ENCODE measurements at regions not wholly inside any gene's neighbourhood (a gene's known extent, or its start where the extent isn't known, plus 50 kb on each side); places are given as distances from the start of the nearest gene placed in this dataset.

DNA sequence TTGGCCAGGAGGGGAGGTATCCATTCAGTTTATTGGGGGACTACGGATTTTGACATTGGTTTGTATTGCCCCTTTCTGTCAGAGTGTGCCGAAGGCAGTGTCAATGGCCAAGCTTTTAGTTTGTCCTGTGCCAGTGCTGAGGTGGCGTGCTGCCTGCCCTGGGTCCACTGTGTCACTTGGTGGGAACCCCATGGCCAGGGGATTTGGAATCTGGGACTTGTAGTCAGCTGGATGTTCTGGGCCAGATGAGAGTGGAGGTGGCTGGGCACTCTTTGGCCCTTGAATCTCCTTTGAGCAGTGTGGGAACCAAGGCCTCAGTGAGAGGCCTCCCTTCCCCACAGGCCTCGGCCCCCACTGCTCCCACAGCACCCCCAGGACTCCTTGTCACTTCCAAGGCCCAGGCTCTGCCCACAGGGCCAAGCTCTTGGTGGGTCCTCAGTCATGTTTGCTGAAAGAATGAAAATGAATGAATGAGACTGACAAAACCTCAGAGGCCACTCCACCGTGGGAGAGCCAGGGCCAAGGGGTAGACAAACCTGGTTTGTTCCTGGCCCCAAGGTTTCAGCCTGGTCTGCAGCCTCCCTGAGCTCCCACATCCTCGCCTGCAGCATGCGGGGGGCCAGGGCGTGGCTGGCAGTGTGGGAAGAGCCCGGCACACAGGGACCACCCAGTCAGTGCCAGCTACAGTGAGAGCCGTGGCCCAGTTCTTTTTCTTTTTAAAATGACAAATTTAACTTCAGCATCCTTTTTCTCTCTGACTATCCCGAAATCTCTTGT is 412.2 kb downstream of the MATN1 start:
- DNase-seq = no peak

DNA sequence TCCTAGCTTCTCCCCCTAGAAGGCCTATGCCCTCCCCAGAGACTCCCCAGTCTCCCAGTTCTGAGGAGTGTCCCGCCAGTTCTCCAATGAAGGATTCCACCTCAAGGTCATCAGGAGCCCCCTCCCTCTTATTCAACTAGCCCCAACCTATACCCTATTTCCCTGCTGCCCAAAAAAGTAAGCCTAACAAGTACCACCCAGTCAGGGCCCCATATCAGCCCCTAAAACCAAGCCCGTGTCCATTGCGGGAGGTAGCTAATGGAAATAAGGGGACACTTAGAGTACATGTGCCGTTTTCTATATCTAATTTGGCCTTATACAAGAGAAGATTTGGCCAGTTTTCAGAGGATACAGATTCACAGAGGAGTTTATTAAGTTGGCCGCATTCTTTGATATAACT is 416.2 kb downstream of the MATN1 start:
- DNase-seq = no peak

DNA sequence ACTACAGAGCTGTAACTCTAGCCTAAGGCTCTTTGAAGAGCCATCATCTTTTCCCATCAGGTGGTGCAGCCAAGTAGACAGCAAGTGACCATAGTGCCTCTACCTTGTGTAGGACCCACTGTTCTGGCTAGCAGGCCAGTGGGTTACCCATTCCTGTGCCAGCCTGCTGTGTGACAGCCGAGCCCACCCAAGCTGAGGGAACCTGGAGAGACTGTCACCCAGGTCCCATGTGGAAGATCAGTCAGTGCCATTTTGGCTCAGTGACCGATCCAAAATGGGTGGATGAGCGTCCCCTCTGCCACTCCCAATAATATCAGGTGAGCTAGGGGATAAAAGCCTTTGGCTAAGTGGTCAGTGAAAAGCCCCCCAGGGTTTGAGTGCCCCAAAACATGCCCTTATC is 417.9 kb downstream of the MATN1 start:
- no peak for DNase-seq

DNA sequence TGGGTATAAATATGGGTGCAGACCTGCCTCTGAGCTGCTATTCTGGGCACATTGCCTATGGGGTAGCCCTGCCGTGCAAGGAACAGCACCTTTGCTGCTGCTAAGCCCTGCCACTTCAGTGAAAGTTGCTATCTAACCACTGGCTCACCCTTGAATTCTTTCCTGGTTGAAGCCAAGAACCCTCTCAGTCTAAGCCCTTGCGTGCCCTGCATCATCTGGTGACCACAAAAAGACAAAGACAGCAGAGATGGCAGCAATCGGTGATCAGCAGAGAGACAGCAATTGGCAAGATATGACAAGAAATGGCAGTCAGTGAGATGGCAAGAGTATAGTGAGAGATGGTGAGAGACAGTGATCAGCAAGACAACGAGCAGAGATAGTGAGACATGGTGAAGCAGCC is 418.3 kb downstream of the MATN1 start:
- no peak for DNase-seq

DNA sequence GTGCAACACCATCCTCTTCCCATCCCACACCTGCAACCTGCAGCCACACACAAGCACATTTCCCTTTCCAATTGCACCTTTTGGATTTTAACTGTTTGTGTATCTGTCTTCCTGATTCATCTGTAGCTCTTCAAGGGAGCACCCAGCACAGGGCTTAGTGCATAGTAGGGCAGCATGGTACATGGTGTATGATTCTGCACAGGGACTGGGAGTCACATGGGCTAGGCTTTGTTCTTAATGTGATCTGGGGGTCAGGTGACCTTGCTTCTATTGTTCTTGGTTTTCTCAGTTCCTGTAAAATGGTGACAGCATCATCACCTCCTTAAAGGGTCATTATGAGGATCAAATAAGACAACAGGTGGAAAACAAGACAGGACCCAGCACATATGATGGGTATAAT is 419.3 kb downstream of the MATN1 start:
- no peak for DNase-seq

DNA sequence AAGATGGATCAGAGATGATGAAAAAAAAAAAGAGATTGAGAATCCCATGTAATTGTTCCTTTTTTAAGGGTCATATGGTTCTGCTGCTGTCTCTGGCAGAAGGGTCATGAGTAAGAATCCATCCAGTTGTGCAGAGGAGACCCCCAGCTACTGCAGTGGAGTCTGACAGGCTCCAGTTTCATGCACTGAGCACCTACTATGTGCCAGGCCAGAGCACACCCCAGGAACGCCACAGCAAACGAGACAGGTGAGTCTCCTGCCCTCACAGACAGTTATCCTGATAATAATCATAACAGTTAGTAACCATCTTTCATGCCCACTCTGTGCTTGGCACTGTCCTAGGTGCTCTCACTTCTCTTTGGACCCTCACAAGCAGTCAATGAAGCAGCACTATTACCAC is 420.0 kb downstream of the MATN1 start:
- no peak for DNase-seq

DNA sequence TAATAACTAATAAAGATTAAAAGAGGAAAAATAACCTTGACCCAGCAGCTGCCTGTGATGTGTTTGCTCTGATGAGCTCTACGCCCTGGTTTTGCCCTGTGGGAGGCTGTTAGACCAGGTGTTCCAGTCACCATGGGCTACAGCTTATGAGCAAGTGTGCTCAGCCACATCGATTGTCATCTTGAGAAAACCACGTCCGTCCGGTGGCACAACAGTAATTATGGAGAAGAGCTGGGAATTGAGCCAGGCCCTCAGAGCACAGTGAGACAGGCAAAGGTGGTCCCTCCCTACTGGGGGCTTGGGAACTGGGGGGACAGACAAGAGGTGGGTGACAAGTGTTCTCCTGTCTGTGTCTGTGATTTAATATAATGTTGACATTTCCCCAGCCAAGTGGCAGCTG is 420.5 kb downstream of the MATN1 start:
- no peak for DNase-seq

DNA sequence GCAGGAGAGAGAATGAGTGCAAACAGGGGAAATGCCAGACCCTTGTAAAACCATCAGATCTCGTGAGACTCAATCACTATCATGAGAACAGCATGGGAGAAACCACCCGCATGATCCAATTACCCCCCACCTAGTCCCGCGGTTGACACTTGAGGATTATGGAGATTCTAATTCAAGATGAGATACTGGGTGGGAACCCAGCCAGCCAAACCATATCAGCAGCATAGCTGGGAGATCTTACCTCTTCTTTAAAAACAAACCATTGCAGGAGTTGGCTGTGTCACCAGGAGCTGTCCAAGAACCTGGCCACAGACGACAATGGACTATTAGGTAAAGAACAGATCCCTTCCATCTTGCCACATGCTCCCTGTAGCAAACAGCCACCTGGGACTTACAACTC is 422.7 kb downstream of the MATN1 start:
- no peak for DNase-seq

DNA sequence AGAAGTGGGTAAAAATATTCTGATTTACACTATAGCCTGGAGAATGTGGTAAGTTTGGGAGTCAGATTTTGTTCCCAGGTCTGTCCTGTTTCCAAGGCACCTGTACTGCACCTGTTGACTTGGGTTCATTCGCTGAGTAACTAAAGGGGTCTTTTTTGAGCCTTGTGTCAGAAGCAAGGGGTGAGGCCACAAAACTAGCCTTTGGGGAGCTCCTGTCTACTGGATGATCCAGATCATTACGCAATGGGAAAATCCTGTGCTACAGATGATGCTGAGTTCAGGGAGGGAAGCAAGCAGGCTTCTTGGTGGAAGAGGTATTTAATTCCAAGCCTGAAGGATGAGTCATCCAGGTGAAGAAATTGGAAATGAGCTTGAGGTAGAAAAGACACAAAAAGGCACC is 424.0 kb downstream of the MATN1 start:
- DNase-seq = no peak

DNA sequence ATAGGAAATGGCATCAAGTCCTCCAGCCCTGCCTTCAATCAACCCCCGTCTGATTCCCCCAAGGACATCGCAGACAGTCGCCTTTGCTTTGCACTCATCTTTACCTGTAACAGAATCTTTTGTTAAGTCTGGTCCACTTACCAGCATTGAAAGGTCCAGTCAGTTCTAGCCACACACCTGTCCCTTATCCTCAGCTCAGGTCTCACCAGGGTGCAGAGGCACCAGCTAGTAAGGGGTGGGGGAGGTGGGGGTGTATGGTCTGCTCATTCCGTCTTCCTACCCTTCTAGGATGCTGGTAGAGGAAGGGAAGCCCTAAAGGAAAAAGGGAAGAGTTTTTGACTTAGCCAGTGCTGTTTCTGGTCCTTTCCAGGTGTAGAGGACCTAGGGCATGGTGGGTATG is 427.7 kb downstream of the MATN1 start:
- DNase-seq = no peak

DNA sequence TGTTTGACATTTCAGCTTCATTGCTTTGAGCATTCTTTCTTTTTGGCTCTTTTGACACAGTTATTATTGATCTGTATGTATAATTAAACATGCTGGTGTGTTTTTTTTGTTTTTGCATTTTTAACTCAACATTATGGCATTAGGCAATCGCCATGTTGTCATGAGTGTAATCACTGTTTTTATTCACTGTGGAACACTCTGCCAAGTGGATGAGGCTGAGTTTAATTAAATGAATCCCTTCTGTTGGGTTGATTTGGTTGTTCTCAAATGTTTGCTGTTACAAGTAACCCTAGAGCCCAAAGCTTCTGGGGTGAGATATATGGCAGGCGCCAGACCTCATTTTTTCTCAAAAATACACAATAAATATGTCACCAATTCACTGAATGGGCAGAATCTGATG is 428.1 kb downstream of the MATN1 start:
- DNase-seq = no peak

DNA sequence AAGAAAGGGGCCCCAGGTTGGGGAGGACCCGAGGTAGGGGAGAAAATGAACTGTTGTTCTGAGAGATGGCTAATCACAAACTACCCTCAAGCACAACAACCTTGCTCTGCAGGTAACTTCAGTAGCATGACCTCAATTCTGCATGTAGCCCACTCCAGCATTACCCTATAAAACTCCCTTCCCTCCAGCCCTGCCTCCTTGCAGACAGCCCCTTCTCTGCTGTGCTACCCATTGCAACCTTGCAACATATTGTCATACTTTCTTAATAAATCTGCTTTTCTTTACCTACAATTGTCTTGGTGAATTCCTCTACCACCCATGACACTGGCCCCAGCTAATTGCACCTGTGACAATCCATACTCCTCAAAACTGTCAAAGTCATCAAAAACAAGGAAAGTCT is 428.9 kb downstream of the MATN1 start:
- DNase-seq = no peak

DNA sequence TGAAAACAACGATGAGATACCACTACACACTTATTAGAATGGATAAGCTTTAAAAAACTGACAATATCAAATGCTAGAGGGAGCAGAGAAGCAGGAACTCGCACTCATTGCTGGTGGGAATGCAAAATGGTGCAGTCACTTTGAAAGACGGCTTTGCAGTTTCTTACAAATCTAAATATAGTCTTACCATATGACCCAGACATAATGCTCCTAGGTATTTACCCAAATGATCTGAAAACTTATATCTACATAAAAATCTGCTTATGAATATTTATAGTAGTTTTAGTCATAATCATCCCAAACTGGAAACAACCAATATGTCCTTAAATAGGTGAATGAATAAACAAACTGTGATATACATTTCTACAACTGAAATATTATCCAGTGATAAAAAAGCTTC is 430.9 kb downstream of the MATN1 start:
- DNase-seq = no peak

DNA sequence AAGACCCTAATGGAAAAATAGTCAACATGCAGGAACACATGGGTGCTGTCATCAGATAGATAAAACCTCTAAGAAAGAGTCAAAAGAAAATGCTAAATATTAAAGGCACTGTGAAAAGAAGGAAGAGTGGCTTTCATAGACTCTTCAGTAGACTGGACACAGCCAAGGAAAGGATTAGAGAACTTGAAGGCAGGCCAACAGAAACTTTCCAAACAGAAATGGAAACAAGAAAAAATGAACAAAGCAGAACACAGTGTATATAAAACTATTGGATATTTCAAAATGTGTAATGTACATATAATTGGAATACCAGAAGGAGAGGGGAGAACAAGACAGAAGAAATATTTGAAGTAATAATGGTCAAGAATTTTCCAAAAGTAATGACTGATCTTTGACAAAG is 431.9 kb downstream of the MATN1 start:
- DNase-seq = no peak

DNA sequence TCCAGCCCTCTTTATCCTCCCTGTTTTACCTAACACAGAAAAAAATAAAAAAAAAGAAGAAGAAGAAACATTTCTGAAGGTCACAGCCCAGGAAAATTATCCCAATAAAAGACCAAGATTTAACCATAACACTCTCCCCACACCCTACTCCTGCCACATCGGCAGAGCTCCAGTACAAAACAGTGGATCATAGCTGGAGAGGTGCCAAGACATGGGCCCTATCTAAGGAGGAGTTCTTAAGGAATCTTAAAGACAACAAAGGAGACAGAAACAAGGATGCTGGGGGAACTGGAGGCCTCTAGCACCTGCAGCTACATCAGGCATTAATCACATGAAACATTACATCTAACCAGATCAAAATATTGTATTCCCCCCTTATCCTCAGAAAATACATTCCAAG is 432.8 kb downstream of the MATN1 start:
- DNase-seq = no peak

DNA sequence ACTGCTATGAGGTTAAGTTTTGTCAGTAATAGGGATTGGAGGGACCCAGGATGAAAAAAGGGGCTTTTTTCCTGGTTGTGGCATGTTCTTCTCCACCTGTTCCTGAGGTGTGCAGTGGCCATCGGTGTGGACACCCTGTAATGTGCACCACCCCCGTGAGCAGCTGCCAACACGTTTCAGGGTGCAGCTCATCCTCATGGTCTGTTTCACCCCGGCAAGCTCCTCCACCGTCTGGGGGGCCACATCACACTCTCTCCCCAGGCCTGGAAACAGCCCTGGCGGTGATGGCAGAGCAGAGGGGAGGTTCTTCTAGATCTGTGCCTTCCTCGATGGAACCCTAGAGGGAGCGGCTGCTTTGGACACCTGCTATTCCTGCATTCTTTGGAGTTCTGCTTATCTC is 435.4 kb downstream of the MATN1 start:
- no peak for DNase-seq

DNA sequence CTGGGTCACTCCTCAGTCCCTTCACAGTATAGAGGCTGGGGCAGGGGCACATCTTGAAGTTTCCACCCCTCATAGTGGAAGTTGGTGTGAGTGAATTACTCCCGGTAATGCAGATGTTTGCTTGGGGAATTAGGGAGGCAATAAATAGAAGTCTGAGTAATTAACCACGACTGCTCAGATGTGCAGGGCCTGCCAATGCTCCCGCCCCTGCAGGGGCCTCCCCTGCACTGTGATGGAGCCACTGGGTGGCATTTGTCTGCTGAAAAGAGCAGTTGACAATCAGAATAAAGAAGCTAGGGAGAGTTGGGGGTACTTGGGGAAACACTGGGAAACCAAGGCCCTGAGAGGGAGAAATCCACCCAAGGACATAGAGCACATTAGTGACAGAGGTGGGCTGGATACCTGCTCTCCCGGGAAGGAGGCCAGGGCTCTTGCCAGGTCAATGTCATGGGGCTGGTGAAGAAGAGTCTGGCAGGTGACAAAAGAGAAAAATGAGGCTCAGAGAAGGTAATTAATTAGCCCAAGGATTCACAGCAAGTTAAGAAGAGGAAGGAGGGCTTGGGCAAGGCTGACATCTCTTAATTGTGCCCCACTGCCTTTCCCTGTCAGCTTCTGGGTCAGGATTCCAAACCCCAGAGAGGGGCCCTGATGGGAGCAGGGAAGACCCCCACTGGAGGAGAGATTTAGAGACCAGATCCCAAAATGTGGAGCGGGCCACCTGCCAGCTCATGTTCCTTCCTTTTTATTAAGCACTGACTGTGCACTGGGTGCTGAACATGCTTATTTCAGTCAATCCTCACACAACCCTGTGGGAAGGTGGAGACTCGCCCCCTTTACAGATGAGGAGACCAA is 436.2 kb downstream of the MATN1 start:
- DNase-seq = no peak

DNA sequence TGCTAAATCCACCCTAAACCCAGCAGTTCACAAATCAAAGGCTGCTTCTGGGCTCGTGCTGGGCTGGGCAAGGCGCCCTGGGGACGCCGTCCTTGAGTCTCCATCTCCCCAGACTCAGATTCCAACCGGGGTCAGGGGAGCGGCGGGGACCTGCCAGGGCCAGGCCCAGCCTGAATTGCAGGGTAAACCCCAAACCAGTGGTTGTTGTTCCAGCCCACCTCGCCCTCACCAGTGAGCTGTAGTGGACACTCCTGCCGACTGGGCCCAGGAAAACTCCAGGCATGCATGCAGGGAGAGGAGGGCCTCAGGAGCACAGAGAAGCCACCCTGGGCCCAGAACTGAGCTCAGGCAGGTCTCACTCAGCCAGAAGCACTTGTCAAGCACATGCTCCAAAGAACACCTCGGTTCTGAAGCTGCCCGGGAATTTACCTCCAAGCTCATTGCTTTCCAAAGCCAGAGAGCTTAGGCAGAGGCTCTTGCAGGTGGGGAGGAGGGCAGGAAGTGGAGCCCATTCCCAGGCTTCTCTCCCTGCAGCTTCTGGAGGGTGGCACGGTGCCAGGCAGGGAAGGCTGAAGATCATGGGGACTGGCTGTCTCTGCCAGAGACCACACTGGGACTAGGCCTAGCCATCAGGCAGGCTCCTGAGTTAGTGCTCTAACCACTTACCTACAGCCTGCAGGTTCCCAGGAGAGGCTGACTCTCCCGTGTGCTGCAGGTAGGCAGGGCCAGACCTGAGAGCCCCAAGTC is 437.0 kb downstream of the MATN1 start:
- no peak for DNase-seq

DNA sequence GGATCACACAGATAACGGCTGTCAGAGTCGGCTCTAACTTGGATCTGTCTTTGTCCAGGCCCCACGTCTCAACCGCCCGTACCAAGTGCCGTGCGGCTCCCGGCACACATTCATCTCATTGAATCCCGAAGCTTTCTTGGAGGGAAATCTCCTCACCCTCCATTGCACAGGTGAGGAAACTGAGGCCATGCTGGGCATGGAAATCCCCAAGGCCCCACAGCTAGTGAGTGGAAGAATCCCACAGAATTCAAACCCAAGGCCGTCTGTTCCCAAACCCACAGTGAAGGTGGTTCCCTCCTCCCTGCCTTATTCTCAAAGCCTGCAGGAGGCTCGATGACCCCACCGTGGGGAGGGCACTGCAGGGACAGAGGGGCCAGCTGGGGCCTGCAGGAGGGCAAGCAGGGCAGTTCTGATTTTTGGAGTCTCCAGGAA is 437.9 kb downstream of the MATN1 start:
- DNase-seq = no peak

DNA sequence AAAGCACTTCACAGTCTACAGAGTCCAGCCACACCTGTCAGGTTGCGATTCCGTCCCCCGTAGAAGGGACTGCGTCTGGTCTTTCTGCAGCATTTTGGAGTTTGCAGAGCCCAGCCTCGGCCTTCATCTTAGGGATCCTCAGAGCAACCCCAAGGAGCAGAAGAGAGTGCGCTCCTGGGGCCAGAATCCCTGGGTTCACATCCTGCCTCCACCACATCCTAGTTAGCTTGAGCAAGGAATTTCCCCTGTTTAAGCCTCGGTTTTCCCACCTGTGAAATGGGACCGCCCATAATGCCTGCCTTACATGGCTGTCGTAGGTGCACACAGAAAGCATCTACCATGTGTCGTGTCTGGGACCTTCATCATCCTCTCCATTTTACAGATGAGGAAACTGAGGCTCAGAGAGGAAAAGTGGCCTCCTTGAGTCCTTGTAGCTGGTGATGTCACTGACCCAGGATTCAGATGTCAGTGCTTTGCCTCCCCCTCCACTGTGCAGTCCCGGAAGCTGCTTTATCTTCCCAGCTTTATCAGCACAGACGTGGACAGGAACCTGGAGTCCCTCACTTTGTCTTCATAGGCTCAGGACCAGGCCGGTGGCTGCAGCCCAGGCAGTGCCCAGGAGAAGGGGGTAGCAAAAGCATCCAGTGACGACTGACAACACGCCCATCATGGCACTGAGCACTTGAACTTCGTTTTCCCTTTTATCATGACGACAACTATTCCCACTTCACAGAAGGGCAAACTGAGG is 438.5 kb downstream of the MATN1 start:
- DNase-seq = no peak

DNA sequence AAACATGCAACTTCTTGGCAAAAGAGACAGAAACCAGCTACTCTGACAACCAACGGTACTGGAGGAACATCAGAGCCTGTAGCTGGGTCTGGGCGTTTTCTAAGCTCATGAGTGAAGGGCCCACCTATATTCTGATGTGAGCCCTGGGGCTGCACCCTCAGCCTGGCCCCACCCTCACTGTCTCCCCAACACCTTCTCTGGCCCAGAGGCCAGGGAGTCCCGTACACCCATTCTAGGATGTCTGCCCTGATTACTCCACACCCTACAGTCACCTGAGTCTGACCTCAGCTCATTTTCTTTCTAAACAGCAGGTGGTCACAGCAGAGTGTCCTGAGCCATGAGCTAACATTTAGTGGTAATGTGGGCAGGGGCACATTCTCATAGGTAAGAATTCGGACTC is 439.2 kb downstream of the MATN1 start:
- DNase-seq = no peak

DNA sequence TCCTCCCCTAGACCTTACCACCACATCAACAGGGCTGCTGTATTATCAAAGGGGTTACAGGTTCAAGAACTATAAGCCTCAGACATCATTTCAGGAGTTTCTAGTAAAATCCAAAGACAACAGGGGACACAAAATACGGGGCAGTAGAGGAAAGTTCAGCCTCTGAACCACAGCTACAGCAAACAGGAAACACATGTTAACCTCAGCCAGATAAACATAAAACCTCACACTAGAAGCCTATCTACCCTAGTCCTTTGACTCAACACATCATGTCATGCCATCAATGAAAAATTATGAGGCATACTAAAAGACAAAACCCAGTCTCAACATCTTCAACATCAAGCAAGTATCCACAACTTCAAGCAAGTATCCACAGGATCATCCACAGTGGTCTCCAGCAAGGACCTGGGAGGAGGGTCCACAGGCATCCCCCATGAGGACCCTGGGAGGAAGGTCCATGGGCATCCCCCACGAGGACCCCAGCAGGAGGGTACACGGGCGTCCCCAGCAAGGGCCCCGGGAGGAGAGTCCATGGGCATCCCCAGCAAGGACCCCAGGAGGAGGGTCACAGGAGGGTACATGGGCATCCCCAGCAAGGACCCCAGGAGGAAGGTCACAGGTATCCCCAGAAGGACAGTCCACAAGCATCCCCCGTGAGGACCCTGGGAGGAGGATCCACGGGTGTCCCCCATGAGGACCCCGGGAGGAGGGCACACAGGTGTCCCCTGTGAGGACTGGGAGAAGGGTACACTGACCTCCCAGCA is 440.0 kb downstream of the MATN1 start:
- no peak for DNase-seq

Data from CD4-positive, alpha-beta T cell treated with Interleukin-1 beta for 1 hour (primary cell).